Right ventricle myocardium superior (tissue), 1 donor: ENCODE measurements at regions not wholly inside any gene's neighbourhood (a gene's known extent, or its start where the extent isn't known, plus 50 kb on each side); places are given as distances from the start of the nearest gene placed in this dataset.
A peak's percentile ranks its signal among the peaks of the same experiment; 100 is the strongest.

Experiments used
- ATAC-seq: fragments of 200-7000 bp; cut with Tn5 transposase; one replicate; pipeline ENCODE4 v1.9.1; 2020; ENCODE audit warnings: mild to moderate bottlenecking; ENCODE audit not compliant: poor library complexity
- DNase-seq: peaks from one replicate; pipeline ENCODE4 v3.0.0-alpha.2; 2020
- intact Hi-C: fragments of 100-400 bp; cut with DNase I; formaldehyde crosslinking; loops from one replicate; pipeline ENCODE4 v1.11.2; 2022
- donor health status: DM: no; HTN: yes; CAD: no; lungs with severe emphysema.

DNA sequence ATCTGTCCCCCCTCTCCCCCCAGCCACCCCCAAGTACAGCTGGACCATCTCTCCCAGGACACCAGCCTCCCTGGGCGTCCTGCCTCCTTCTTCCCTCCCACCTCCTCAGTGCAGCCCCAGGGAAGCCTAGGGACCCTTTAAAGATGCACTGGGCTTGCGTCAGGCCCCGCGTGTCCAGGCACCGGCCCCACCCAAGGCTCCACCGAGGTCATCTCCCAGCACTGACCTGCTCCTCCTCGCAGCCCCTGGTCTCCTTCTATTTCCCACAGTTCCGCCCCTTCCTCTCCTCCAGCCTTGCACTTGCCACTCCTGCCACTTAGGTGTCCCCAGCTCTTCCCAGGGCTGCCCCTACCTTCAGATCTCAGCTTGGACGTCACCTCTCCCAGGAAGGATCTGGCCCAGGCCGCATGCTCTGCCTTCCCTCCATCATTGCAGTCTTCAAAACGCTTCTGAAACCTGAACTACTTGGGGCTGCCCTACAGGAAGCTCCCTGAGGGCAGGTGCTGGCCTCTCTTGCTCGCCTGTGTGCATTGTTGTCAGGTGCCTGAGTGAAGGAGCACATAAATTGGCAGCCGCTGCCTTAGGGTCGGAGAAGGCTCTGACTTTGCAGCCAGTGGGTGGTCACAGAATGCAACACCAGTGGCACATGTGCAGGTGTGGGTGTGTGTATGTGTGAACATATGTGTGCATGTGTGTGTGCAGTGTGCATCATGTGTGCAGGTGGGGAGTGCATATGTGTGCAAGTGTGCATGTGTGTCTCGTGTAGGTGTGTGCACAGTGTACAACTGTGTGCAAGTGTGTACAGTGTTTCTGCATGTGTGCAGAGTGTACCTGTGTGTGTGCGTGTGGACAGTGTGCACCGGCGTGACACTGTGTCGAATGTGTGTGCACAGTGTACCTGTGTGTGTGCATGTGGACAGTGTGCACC is 152.9 kb downstream of the C9orf50 start:
- DNase-seq = no peak
- intact Hi-C loops = no loop called here
- ATAC-seq = no peak

DNA sequence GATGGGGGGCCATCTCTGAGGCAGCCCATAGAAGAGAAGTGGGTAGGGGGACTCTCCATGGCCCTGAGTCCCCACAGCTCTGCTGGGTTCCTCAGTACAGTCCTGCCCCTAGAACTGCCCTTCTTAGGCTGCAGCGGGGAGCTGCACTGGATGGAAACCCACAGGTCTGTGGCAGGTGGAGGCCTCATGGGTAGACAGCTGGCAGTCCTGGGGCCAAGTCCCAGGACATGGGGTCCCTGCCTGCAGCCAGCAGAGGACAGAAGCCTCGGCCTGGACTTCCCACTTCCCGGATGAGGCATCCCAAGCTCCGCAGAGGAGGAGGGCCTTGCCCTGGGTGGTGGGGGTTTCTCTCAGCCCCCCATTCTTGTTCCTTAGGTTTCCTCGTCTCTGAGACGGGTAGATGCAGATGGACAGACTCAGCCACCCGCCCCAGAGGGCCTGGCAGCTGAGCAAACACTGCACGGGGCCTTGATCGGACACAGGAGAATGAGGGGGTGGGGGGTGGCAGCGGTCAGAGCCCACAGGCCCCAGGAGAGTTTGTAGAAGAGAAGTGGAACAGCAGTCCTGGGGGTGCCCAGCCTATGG is 153.8 kb downstream of the C9orf50 start:
- intact Hi-C loops = no loop called here
- DNase-seq = no peak

DNA sequence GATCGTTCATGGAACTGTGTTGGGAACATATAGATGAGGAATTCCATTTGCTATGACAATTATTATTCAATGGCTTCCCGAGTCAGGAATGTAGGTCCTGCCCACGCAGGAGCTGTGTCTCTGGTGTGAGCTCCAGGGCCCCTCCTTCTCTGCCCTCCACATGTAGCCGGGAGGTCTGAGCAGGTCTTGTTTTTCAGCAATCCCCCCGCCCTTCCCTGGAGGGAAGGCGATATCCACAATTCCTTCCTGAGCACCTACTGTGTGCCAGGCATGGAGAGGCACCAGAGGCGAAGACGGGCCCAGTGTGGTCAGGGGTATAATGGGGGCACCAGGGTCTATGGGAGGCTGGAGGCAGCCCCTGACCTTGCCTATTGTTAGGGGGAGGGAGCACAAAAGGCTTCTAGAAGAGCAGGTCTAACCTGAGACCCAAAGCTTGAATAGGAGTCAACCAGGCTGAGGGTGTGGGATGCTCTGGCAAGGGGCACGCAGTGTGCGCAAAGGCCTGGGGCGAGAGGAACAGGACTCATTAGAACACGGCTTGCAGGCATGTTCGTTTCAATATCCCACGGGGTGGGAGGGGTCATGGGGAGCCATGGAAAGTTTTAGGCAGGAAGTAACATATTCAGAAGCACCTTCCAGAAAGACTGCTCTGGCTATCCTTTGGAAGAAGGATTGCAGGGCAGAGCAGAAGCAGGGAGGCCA is 154.9 kb downstream of the C9orf50 start:
- ATAC-seq (no peak), DNase-seq (no peak)
- intact Hi-C loops = no loop called here

More for the DNA sequence above, 153.8 kb downstream of the C9orf50 start:
- no peak for ATAC-seq

DNA sequence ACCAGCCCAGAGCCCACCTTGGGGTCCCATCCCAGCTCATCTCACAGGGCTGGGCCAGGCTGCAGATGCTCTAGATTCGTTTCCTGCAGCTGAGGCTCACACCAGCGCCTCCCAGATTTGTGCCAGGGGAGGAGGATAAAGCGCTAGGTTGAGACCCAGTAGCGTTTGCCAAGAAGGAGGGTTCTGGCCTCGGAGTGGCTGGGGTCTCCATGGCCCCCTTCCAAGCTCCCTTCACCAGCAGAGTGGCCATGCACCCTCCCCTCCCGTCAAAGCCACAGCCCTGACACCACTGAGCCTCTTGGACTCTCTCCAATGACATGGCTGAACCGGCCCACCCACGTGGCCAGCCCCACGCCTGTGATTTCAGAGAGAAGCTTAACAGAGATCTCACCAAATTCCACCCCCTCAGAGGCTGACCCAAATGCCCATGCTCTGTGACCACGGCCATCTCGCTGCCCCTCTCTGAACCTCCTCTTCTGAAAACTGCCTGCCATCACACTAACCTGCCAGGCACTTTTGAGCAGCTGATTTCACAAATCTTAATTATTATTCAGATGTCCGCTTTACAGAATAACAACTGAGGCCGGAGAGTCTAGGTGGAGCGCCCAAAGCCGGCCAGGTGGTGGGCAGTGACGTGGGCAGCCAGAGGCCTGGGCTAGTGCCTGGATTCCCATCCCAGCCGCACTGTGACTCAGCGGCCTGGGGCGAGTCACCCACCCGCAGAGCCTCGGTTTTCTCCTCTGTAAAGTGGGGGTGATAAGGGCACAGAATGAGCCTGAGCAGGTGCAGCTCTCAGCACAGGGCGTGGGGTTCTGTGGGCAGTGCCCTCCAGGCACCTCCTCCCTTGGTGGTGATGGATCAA is 155.7 kb downstream of the C9orf50 start:
- intact Hi-C loops = no loop called here
- ATAC-seq (no peak), DNase-seq (peak; percentile 60)

DNA sequence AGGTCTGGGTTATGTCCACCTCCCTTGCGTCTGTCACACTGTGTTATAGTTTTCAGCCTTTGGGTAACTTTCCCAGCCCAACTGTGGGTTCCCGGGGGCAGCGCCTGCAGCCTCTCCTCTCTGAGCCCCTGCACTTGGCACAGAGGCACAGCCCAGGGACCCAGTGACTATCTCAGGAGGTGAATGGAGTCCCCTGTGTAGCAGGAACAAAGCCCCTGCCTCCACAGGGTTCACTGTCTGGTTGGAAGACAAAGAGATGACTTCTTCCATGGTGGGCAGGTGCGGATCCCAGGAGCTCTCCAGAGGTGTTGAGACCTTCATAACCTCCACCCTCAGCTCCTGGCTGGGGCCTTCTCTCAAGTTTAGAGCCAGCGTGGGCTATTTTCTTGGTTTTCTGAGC is 156.9 kb downstream of the C9orf50 start:
- intact Hi-C loops = no loop called here
- ATAC-seq = no peak
- DNase-seq = no peak

DNA sequence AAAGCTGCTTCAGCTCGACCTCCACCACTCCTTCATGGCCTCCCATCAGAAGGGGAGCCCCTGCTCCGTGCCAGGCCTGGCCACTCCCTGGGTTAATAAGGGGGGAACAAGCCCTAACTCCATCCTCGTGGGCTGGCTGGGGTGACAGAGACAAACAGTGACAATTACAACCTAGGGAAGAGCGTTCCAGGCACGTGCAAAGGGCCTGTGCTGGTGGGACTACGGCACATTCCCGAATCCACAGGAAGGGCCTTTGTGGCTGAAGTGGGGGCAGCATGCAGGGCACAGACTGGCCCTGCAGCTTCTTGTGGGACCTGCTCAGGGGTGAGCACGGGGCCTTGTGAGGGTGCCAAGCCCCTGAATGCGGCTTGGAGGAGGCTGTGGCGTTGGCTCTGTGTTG is 157.4 kb downstream of the C9orf50 start:
- no peak for DNase-seq
- intact Hi-C loops = no loop called here

DNA sequence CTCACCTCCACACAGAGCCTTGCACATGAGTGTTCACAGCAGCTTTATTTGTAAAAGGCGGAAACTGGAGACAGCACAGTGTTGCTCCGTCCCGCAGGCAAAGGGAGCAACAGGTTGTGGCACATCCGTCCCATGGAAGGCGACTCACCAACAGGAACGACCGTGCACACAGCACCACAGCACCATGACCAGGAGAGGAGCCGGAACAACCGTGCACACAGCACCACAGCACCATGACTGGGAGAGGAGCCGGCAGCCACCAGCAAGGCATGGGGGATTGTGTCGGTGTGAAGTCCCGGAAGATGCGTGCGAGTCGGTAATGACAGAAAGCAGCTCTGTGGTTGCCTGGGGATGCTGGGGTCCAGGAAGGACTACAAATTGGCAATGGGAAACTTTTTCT is 158.5 kb downstream of the C9orf50 start:
- intact Hi-C loops = no loop called here
- no peak for DNase-seq
- ATAC-seq = no peak

More for the DNA sequence above, 157.4 kb downstream of the C9orf50 start:
- ATAC-seq = no peak

DNA sequence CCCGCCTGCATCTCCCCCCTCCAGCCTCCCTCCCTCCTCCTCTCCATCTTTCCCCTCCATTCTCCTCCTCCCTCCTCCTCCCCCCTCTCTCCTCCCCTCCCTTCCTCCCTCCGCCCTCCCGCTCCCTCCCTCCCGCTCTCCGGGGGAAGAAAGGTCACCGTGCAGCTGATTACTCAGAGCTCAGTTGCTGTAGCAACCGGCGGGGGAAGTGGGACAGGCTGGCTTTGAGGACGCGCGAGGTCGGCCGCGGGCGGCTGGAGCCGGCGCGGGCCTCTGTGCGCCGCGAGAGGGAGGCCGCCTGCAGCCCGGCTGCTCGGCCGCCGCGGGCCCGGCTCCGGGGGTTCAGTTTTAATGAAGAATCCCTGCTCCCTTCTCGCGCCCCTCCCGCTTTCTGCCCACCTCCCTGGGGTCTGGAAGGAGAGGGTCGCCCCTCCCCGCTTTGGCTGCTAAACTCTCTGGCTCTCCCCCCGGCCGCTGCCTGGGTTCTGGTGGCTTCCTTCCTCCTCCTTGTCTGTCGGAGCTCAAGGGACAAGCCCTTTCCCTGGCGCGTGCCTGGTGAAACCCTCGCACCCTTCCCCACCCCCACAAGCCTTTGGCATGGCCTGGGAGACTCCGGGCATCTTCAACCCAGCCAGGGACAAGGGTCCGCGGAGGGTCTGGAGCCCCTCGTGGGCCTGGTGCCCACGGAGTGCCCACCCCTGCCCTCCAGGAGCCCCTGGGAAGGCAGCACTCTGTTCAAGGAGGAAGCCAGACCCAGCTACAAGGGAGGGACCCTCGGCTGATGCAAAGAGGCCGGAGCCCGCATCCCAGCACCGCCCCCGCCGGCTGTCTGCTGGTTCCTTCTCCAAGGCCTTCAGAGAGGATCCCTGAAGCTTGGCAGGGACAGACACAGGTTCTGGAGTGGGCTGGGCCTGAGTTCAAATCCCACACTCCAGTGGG is 160.3 kb downstream of the C9orf50 start:
- peak; percentile 97 for DNase-seq
- ATAC-seq = peak; percentile 94
- intact Hi-C loops = no loop called here

DNA sequence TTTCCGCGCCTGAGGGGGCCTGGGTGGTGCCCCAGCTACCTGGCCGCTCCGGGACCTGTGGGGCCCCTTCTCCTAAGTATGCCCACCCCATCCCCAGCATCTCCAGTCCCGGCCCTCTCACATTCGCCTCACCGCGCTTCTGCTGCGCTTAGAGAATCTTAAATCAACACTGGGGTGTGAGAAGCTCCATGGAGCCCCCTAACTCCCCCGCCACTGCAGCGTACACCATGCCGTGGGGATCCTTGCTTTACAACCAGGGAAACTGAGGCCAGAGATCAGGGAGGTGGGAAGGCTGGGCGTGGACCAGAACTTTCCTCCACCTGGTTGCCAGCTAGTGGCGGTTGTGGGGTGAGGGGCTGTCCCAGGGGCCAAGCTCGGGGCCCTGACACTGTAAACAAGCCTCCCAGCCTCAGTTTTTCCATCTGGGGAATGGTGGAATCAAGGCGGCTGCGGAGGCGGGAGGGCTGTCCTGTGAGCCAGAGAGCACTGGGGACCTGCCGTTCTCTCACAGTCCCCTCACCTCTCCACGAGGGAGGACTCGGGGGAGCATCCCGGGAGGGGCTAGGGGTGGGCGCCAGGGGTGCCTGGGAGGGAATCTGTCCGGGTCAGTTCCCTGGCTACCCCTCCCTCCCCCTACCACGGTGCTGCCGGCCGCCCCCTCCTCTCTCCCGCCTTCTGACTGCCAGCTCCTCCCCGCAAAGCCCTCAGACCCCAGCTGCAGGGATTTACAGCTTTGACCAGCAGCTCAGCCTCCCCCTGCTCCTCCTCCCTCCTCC is 161.2 kb downstream of the C9orf50 start:
- ATAC-seq (peak; percentile 21), DNase-seq (no peak)
- intact Hi-C loops = no loop called here

DNA sequence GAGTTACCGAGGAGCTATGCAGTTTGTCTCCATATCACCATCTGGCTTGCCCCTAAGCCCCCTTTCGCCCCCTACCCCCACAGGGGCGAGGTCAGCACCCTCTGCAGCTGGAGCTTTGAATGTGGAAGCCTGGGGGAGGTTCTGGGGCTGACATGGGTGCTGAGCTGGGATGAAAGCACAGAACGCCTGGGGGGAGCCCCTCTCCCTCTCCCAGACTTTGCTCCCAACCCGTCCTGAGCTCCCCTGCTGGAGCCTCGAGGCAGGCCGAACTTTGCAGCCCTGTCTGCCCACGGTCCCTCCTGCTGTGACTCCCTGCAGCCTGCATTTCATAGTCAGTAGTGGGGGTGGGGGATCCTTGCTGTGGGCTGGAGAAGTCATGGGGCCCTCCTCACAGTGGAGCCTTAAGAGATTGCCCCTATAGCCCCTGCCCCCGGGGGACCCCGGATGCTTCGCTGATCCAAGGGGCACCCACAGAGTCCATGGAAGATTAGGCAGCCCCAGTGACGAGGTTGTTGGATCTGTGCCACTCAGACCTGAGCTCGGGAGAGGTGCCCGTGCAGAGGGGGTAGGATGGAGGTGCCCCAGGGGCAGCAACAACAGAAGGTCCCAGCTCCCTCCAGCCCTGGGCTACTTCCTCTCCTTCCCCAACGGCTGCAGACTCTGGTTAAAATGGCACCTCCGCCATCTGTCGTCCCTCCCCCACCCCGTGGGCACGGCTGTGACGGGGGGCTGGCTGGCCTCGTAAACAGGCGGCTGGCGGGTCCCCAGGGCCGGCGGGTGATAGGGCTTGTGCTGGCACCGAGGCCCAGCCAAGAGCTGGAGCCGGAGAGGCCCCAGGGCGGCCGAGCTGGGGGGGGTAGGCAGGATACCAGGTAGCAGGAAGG is 162.0 kb downstream of the C9orf50 start:
- intact Hi-C loops = no loop called here
- DNase-seq (peak; percentile 75), ATAC-seq (peak; percentile 55)

DNA sequence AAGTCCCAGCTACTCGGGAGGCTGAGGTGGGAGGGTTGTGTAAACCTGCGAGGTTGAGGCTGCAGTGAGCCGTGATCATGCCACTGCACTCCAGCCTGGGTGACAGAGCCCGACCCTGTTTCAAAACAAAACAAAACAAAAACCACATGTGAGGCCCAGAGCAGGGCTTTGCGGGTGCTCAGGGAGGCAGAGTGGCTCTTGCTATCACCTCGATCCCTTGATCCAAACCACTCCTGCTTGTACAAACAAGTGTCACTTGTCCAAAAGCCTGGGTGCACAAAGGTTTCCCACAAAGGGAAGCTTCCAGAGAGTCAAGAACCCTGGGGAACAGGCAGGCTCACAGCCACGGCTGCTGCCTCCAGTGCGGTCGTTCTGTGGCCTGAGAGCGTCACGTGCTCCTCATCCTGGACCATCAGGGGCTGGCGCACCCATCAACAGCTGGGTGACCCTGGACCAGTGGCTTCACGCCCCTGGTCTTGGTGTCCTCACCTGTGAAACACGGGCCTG is 162.7 kb downstream of the C9orf50 start:
- ATAC-seq = no peak
- peak; percentile 65 for DNase-seq
- intact Hi-C loops = no loop called here

DNA sequence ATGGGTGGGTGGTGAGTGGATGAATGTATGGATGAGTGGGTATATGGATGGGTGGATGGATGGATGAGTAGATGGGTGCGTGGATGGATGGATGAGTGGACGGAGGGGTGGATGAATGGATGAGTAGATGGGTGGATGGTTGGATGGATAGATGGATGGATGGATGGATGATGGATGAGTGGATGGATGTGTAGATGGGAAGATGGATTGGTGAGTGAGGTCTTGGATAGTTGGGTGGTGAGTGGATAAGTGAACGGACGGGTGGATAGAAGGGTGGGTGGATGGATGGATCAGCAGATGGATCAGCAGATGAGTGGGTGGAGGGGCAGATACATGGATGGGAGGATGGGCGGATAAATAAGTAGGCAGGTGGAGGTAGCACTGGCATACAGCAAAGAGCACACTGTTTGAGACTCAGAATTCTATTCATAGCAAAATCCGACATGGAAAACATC is 163.5 kb downstream of the C9orf50 start:
- ATAC-seq = no peak
- intact Hi-C loops = no loop called here
- DNase-seq = no peak

DNA sequence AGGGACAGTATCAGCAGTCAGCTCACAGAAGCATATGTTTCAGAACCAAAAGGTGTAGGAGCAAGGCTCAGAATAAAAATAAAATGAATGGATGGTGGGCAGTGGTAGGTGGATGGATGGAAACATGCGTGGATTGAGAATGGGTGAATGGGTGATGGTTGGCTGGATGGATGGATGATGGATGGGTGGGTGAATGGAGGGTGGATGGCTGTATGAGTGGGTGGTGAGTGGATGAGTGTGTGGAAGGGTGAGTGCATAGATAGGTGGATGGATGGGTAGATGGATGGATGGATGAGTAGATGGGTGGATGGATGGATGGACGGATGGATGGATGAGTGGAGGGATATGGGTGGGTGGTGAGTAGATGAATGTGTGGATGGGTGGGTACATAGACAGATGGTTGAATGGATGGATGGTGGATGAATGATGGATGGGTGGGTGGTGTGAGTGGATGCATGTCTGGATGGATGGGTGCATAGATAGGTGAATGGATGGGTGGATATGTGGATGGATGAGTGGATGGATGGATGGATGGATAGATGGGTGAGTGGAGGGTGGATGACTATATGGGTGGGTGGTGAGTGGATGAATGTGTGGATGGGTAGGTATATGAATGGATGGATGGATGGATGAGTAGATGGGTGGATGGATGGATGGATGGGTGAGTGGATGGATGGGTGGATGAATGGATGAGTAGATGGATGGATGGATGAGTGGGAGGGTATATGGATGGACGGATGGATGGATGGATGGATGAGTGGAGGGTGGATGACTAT is 164.2 kb downstream of the C9orf50 start:
- intact Hi-C loops = no loop called here
- DNase-seq = no peak
- ATAC-seq = no peak

DNA sequence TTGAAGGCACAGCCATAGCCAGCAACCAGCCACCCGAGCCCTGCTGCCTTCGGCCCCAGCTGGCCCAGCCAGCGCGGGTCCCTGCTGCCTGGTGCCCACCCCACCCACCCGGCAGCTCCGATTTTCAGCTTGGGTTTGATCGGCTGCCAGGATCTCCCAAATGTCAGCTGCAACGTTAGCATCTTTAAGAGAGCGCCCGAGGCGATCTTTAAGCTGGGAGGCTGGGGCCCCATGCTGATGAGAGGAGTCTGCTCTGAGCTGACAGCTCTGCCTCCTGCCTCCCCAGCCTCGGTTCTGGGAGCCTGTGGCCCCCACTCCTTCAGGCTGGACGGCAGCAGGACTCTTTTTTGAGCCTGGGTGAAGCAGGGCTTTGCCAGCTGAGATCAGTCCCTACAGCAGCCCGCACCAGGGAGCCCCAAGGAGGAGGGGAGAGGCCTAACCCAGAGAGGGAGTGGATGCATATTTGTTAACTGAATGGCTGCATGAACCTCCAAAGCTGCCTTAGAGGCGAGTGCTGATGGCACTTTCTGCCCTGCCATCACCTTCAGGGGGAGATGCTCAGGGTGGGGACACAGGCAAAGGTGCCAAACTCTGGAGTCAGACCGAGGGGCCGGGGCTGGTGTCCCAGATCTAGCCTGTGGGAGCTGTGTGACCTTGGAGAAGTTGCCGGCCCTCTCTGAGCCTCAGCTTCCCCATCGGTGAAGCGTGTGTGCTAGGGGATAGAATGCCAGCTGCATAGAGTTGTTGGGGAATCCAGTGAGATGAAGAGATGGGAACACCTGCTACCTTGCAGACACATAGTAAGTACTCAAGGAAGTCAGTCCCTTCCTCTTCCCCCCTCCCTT is 165.5 kb downstream of the C9orf50 start:
- DNase-seq (no peak), ATAC-seq (no peak)
- intact Hi-C loops = no loop called here
